ENCODE measurements at regions not wholly inside any gene's neighbourhood (a gene's known extent, or its start where the extent isn't known, plus 50 kb on each side); places are given as distances from the start of the nearest gene placed in this dataset.
"Not testable (repeated sequence)": the region's sequence is repeated elsewhere in the genome, so short reads cannot be mapped to it uniquely, and the experiment has no call there.

DNA sequence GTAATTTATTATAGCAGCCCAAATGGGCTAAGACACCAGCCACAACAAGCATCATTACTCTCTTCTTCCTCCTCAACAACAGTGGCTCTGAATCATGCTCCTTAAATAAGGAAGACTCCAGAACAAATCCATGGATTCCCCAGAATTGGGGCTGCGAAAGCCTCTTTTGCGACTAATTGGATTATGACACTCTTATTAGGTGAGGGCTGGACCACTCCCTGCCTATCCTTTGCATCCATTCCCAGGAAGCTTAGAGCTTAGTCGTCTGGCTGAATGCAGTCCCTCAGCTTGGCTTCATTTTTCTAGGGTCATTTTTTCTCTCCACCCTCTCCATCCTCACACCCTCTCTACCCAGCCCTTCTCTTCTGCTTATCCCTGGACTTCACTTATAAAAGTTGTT is 227.7 kb downstream of the ZNF621 start:
- TF ChIP-seq, protein P1, sequence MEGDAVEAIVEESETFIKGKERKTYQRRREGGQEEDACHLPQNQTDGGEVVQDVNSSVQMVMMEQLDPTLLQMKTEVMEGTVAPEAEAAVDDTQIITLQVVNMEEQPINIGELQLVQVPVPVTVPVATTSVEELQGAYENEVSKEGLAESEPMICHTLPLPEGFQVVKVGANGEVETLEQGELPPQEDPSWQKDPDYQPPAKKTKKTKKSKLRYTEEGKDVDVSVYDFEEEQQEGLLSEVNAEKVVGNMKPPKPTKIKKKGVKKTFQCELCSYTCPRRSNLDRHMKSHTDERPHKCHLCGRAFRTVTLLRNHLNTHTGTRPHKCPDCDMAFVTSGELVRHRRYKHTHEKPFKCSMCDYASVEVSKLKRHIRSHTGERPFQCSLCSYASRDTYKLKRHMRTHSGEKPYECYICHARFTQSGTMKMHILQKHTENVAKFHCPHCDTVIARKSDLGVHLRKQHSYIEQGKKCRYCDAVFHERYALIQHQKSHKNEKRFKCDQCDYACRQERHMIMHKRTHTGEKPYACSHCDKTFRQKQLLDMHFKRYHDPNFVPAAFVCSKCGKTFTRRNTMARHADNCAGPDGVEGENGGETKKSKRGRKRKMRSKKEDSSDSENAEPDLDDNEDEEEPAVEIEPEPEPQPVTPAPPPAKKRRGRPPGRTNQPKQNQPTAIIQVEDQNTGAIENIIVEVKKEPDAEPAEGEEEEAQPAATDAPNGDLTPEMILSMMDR (IDR thresholded peaks at IDR 0.05; ENCODE audit: low read depth, low read length, missing control alignments): no peak
- DNase-seq (ENCODE audit: extremely low read depth, low read depth): no peak

DNA sequence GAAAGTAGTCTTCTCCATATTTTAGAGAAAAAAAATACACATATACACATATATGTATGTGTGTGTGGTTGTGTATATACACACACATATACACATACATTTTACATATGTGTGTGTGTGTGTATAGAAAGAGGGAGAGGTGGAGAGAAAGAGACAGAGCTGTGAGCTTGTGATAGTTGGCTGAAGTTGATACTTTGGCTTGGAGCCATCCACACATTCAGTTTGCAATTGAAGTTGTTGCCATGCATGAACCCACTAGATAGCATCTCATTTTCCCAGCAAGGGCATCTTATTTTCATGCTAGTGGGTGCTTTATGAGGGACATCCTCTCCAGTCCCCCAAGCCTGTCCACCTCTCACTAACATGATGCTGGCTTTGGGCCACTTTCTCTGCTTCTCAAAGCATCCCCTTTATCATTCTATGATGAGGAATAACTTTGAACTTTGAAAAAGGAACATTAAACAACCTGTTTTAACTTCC is 228.6 kb downstream of the ZNF621 start:
- TF ChIP-seq, protein P1 (IDR thresholded peaks at IDR 0.05; ENCODE audit: low read depth, low read length, missing control alignments): no peak
- DNase-seq (ENCODE audit: extremely low read depth, low read depth): no peak

More for the DNA sequence above, 227.7 kb downstream of the ZNF621 start:
- H3K4me3 ChIP-seq (replicated peaks; ENCODE audit: low read depth, low read length): no peak overlapping the region

DNA sequence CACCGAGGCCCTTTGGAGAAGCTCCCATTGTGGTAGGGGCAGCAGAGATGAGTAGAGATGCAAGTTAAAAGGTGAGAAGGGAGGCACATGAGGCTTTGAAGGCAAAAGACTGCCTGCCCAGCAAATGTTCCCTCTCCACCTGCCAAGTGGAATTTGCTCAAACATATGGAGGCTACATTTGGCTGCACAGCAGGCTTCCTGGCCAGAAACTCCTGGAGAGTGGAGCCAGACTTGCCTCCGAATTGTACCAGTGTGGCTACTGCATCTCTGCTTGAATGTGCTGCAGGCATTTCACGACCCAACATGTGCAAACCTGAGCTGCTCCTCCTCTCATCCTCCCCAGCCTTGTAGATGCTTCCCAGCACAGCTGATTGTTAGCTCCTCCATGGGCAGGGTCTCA is 229.2 kb downstream of the ZNF621 start:
- DNase-seq (ENCODE audit: extremely low read depth, low read depth): no peak
- TF ChIP-seq, protein P1 (IDR thresholded peaks at IDR 0.05; ENCODE audit: low read depth, low read length, missing control alignments): no peak
- no peak overlapping the region for H3K4me3 ChIP-seq (replicated peaks; ENCODE audit: low read depth, low read length)

More for the DNA sequence above, 228.6 kb downstream of the ZNF621 start:
- no peak overlapping the region for H3K4me3 ChIP-seq (replicated peaks; ENCODE audit: low read depth, low read length)

DNA sequence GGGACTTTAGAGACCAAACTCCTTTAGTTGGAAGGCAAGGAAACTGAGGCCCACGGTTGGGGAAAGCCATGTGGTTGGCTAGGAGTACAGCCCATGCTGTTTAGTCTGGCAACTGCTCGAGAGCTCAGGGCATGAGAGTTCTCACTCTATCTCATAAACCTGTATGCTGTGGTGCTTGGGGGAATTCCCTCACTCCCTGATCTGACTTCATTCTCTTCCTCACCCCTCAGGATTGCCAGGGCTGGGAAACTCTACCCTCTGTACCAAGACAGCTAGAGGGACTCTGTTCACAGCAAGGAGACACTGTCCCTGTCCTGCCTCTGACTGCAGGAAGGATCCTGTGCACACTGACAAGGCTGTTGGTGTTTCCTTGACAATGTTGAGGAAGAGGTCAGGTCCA is 230.2 kb downstream of the ZNF621 start:
- TF ChIP-seq, protein P1 (IDR thresholded peaks at IDR 0.05; ENCODE audit: low read depth, low read length, missing control alignments): no peak
- no peak overlapping the region for H3K4me3 ChIP-seq (replicated peaks; ENCODE audit: low read depth, low read length)
- no peak for DNase-seq (ENCODE audit: extremely low read depth, low read depth)

DNA sequence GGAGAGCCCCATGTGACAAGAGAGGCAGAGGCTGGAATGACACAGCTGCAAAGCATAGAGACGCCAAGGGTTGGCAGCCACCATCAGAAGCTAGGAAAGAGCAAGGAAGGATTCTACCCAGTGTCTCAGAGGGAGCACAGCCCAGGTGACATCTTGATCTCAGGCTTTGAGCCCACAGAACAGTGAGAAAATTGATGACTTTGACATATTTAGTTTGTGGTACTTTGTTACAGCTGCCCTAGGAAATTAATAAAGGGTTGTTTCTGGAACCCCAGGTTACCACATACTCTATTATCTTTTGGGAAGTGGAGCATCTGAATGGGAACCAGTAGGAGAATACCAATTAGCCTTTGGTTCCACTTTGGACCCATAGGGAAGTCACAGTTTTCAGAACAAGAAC is 231.7 kb downstream of the ZNF621 start:
- no peak overlapping the region for H3K4me3 ChIP-seq (replicated peaks; ENCODE audit: low read depth, low read length)
- no peak for DNase-seq (ENCODE audit: extremely low read depth, low read depth)
- TF ChIP-seq, protein P1 (IDR thresholded peaks at IDR 0.05; ENCODE audit: low read depth, low read length, missing control alignments): no peak

DNA sequence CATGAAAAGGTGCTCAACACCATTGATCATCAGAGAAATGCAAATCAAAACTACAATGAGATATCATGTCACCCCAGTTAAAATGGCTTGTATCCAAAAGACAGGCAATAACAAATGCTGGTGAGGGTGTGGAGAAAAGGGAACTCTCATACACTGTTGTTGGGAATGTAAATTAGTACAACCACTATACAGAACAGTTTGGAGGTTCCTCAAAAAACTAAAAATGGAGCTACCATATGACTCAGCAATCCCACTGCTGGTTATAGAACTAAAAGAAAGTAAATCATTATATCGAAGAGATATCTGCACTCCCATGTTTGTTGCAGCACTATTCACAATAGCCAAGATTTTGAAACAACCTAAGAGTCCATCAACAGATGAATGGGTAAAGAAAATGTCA is 238.0 kb downstream of the ZNF621 start:
- not testable (repeated sequence) for DNase-seq (ENCODE audit: extremely low read depth, low read depth)

DNA sequence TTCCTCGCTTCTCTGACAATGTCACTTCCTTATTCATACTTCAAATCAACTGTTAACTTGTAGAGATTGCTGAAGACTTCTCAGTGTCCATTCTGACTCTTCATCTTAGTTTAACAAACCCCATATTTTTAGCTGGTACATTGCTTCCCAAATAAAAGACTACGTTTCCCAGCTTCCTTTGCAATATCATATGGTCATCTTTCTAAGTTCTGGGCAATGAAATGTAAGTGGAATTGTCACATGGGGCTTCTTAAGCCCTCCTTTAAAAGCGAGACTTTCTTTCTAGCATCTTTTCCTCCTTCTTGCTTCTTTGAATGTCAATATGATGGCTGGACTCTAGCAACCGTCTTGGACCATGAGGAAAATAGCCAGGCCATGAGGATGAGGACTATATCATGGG is 239.0 kb downstream of the ZNF621 start:
- H3K4me3 ChIP-seq (replicated peaks; ENCODE audit: low read depth, low read length): no peak overlapping the region
- DNase-seq (ENCODE audit: extremely low read depth, low read depth): no peak
- TF ChIP-seq, protein P1 (IDR thresholded peaks at IDR 0.05; ENCODE audit: low read depth, low read length, missing control alignments): no peak

More for the DNA sequence above, 238.0 kb downstream of the ZNF621 start:
- H3K4me3 ChIP-seq (replicated peaks; ENCODE audit: low read depth, low read length): not testable (repeated sequence)

Measured in HFF-Myc (cell line).